GM10266 (cell line): ENCODE measurements at regions not wholly inside any gene's neighbourhood (a gene's known extent, or its start where the extent isn't known, plus 50 kb on each side); places are given as distances from the start of the nearest gene placed in this dataset.

Experiments
- DNase-seq: peaks from one replicate; pipeline ENCODE4 v3.0.0; 2012; ENCODE audit errors: extremely low spot score
- TF ChIP-seq, protein P1 (sequence below): IDR thresholded peaks from 2 replicates; pipeline ENCODE4 v1.5.1; 2012; ENCODE audit warnings: mild to moderate bottlenecking, low read depth; ENCODE audit not compliant: control insufficient read depth, insufficient read depth; ENCODE audit errors: missing control alignments

- TF ChIP-seq, protein P1, sequence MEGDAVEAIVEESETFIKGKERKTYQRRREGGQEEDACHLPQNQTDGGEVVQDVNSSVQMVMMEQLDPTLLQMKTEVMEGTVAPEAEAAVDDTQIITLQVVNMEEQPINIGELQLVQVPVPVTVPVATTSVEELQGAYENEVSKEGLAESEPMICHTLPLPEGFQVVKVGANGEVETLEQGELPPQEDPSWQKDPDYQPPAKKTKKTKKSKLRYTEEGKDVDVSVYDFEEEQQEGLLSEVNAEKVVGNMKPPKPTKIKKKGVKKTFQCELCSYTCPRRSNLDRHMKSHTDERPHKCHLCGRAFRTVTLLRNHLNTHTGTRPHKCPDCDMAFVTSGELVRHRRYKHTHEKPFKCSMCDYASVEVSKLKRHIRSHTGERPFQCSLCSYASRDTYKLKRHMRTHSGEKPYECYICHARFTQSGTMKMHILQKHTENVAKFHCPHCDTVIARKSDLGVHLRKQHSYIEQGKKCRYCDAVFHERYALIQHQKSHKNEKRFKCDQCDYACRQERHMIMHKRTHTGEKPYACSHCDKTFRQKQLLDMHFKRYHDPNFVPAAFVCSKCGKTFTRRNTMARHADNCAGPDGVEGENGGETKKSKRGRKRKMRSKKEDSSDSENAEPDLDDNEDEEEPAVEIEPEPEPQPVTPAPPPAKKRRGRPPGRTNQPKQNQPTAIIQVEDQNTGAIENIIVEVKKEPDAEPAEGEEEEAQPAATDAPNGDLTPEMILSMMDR = no peak
- no peak for DNase-seq
Measured at GRCh38 chr5:57334475-57334874, 148.1 kb downstream of the ACTBL2 start.

DNA sequence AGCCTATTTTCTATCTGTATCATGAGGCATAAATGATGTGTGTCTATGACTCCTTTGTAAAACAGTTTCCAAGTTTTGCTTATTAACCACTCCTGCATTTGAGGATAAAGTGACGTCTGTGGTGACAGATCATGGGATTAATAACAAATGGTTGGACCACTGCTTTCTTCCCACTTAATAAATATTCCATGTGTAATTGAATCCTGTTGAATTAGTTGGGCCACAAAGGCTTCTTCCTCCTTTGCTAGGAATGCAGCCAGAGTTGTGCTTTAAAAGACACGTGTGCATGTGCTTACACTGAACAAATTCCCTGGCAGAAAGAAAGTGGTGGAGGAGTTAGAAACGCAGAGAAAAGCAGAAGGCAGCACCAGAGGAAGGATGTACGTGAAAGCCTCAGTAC is 150.2 kb downstream of the ACTBL2 start:
- TF ChIP-seq, protein P1 = no peak
- DNase-seq = no peak

DNA sequence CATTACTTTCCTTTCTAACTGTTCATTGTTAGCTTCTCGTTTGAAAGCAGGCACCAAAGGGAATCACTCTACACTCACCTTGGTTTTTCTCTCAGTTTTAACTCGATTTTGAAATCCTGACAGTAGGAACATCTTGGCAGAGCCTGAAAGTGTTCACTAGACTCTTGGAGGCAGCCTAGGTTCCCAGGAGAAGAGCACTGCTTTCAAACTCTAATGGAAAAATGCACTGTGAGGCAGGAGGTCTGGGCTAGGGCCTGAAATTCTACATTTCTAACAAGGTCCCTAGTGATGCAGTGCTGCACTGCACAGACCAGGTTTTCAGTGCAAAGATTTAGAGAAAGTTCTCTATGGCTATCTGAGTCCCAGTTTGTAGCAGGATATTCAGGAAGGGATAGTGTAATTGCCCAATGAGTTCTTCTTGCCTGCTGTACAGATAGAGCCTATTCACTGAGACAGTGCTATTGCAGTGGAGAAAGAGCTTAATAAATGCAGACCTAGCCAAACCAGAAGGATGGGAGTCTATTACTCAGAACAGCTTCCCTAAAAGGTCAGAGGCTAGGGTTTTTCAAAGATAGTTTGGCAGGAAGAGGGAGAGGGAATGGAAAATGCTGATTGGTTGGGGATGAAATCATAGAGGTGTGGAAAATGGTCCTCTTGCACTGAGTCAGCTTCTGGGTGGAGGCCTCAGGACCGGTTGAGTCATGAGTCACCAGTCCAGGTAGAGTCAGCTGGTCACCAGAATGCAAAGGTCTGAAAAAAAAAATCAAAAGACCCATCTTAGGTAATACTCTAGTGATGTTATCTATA is 153.9 kb downstream of the GPBP1 start:
- TF ChIP-seq, protein P1 = no peak
- DNase-seq = no peak

DNA sequence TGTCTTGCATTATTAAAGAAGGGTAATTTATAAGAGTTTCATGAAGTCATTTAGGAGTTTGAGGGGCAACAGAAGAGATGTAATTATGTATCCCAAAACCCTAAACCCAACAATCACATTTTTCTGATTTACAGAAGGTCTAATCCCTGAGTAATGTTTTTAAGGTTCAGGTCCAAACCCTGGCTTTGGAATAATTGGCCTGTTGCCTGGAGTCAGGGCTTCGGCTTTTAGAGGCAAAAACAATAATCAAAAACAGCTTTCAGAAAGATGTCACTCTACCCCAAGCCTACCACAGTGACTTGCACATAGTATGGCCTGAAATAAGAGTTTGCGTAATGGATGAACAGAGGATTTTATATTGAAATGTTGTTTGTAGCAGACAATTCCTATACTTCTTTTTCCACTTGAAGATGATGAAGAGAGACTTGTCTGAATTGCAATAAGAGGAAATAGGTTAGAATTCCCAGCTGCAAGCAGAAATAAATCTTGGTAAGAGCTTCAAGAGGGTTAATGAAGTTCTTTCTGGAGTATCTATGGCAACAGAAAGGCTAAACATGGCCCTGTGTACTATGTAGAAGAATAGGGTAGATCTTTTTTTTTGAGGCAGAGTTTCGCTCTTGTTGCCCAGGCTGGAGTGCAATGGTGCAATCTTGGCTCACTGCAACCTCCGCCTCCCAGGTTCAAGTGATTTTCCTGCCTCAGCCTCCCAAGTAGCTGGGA is 152.0 kb downstream of the GPBP1 start:
- no peak for DNase-seq
- TF ChIP-seq, protein P1 = no peak

GRCh38 chr5:57324861-57325260 is 151.0 kb downstream of the GPBP1 start:
- DNase-seq = no peak
- TF ChIP-seq, protein P1 = no peak

DNA sequence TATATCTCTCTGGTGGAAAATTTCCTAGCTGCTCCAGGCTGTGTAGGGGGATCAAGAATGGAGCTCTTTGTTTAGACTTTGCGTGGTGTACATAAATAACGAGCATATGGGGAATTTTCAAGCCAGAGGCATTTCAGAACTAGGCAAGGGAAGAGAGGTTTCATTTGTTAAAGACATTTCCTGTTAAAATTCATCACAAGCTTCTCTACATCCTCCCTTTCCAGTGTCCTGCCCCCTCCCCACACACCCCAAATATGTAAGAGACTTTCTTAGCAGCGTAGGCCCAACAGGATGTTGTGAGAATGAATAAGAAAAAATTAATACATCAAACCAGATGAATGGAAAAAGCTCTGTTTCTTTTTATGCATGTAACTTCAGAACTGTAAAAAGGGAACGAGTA is 150.3 kb downstream of the GPBP1 start:
- DNase-seq = no peak
- TF ChIP-seq, protein P1 = no peak

GRCh38 chr5:57320582-57320981 is 146.7 kb downstream of the GPBP1 start:
- no peak for DNase-seq

More at GRCh38 chr5:57320582-57320981, 146.7 kb downstream of the GPBP1 start:
- TF ChIP-seq, protein P1 = no peak
